ENCODE measurements at regions not wholly inside any gene's neighbourhood (a gene's known extent, or its start where the extent isn't known, plus 50 kb on each side); places are given as distances from the start of the nearest gene placed in this dataset.

- DNase-seq, result peak; percentile 39
Observed at GRCh38 chr12:67161322-67161918, 107.7 kb upstream of the CAND1 start.

- DNase-seq, result no peak
Observed at GRCh38 chr12:67173258-67173657, 95.9 kb upstream of the CAND1 start.

- DNase-seq, result no peak
Observed at GRCh38 chr12:67182551-67182950, 86.6 kb upstream of the CAND1 start.

- peak; percentile 2 for DNase-seq
Observed at GRCh38 chr12:67193704-67194103, 75.5 kb upstream of the CAND1 start.

GRCh38 chr12:67200386-67200785 is 68.8 kb upstream of the CAND1 start:
- no peak for DNase-seq

GRCh38 chr12:67202011-67202677 is 67.0 kb upstream of the CAND1 start:
- no peak for DNase-seq

- DNase-seq, result no peak
Observed at GRCh38 chr12:67202678-67203012, 66.5 kb upstream of the CAND1 start.

- no peak for DNase-seq
Observed at GRCh38 chr12:67208281-67209067, 60.7 kb upstream of the CAND1 start.

- DNase-seq, result no peak
Observed at GRCh38 chr12:67211029-67211428, 58.1 kb upstream of the CAND1 start.

- DNase-seq, result no peak
Observed at GRCh38 chr12:67211494-67211893, 57.7 kb upstream of the CAND1 start.

GRCh38 chr12:67217647-67218046 is 51.5 kb upstream of the CAND1 start:
- DNase-seq, result no peak

Measured in CD4-positive, alpha-beta T cell treated with Interleukin-10 for 1 hour (primary cell).